ENCODE measurements at regions not wholly inside any gene's neighbourhood (a gene's known extent, or its start where the extent isn't known, plus 50 kb on each side); places are given as distances from the start of the nearest gene placed in this dataset.

GRCh38 chr7:35351466-35351865, 97.6 kb upstream of the TBX20 start:
- no peak overlapping the region for H3K27ac ChIP-seq
- H3K4me3 ChIP-seq, result no peak overlapping the region
- H3K9me3 ChIP-seq, result no peaks in the 10 kb centered on the region
- intact Hi-C loops (cut with DNase I), result no loop called here
- no peak for TF ChIP-seq EP300 (IDR thresholded peaks at IDR 0.05)
- TF ChIP-seq POLR2AphosphoS5 (IDR thresholded peaks at IDR 0.05), result no peak
- H3K36me3 ChIP-seq, result no peaks in the 10 kb centered on the region
- H3K4me1 ChIP-seq, result no peaks in the 10 kb centered on the region
- no peak for DNase-seq
- WGBS, 2 donors, result 92 to 94% methylated on average over 4 of the region's 4 CpGs
- H3K27me3 ChIP-seq, result no peaks in the 10 kb centered on the region

GRCh38 chr7:35348611-35349400, 94.9 kb upstream of the TBX20 start:
- no peak overlapping the region for H3K27ac ChIP-seq
- no peak overlapping the region for H3K4me3 ChIP-seq
- no peak for DNase-seq
- no peaks in the 10 kb centered on the region for H3K4me1 ChIP-seq
- H3K27me3 ChIP-seq, result no peaks in the 10 kb centered on the region
- H3K36me3 ChIP-seq, result no peaks in the 10 kb centered on the region
- H3K9me3 ChIP-seq, result no peaks in the 10 kb centered on the region
- intact Hi-C loops (cut with DNase I), result no loop called here
- TF ChIP-seq CTCF (IDR thresholded peaks at IDR 0.05) (no peak), POLR2A (IDR thresholded peaks at IDR 0.05) (no peak), POLR2AphosphoS5 (IDR thresholded peaks at IDR 0.05) (no peak)
- WGBS, 2 donors, result 82 to 88% methylated on average over 10 of the region's 10 CpGs

GRCh38 chr7:35342786-35343185, 88.9 kb upstream of the TBX20 start:
- 86 to 88% methylated on average over 3 of the region's 3 CpGs for WGBS, 2 donors

GRCh38 chr7:35339811-35340210, 85.9 kb upstream of the TBX20 start:
- TF ChIP-seq CTCF (IDR thresholded peaks at IDR 0.05) (no peak), EP300 (IDR thresholded peaks at IDR 0.05) (no peak), POLR2AphosphoS5 (IDR thresholded peaks at IDR 0.05) (no peak), POLR2A (IDR thresholded peaks at IDR 0.05) (no peak)
- Histone ChIP-seq H3K9me3 (no peaks in the 10 kb centered on the region), H3K27ac (no peak overlapping the region), H3K27me3 (no peaks in the 10 kb centered on the region), H3K4me1 (no peaks in the 10 kb centered on the region), H3K36me3 (no peaks in the 10 kb centered on the region), H3K4me3 (no peak overlapping the region)
- WGBS, 2 donors, result 89 to 91% methylated on average over 6 of the region's 6 CpGs
- DNase-seq, result no peak
- intact Hi-C loops (cut with DNase I), result no loop called here

More at GRCh38 chr7:35342786-35343185, 88.9 kb upstream of the TBX20 start:
- H3K9me3 ChIP-seq, result no peaks in the 10 kb centered on the region
- H3K27me3 ChIP-seq, result no peaks in the 10 kb centered on the region
- intact Hi-C loops (cut with DNase I), result no loop called here
- no peak overlapping the region for H3K27ac ChIP-seq
- H3K4me1 ChIP-seq, result no peaks in the 10 kb centered on the region
- no peaks in the 10 kb centered on the region for H3K36me3 ChIP-seq
- H3K4me3 ChIP-seq, result no peak overlapping the region
- TF ChIP-seq POLR2A (IDR thresholded peaks at IDR 0.05), result no peak
- TF ChIP-seq CTCF (IDR thresholded peaks at IDR 0.05), result no peak
- TF ChIP-seq POLR2AphosphoS5 (IDR thresholded peaks at IDR 0.05), result no peak
- no peak for TF ChIP-seq EP300 (IDR thresholded peaks at IDR 0.05)
- DNase-seq, result no peak

- Histone ChIP-seq H3K4me3 (no peak overlapping the region), H3K27me3 (no peaks in the 10 kb centered on the region), H3K27ac (no peak overlapping the region), H3K4me1 (no peaks in the 10 kb centered on the region), H3K9me3 (no peaks in the 10 kb centered on the region), H3K36me3 (no peaks in the 10 kb centered on the region)
- WGBS, 2 donors, result 62 to 65% methylated on average over 6 of the region's 6 CpGs
- DNase-seq, result no peak
- intact Hi-C loops (cut with DNase I), result no loop called here
- no peak for TF ChIP-seq POLR2A (IDR thresholded peaks at IDR 0.05)
- no peak for TF ChIP-seq POLR2AphosphoS5 (IDR thresholded peaks at IDR 0.05)
- TF ChIP-seq CTCF (IDR thresholded peaks at IDR 0.05), result no peak
- TF ChIP-seq EP300 (IDR thresholded peaks at IDR 0.05), result no peak
Observed at GRCh38 chr7:35336444-35336843, 82.5 kb upstream of the TBX20 start.

Measured in sigmoid colon (tissue), 6 donors.